HepG2 (cell line): ENCODE measurements at regions not wholly inside any gene's neighbourhood (a gene's known extent, or its start where the extent isn't known, plus 50 kb on each side); places are given as distances from the start of the nearest gene placed in this dataset.

ENCODE experiments used
- ATAC-seq: fragments of 200-7000 bp; cut with Tn5 transposase; 3 replicates; pipeline ENCODE4 v1.9.1; 2020; ENCODE audit warnings: mild to moderate bottlenecking, moderate library complexity
- BruUV-seq: library from RNA; stranded (reverse); fragments of 400-500 nt; replicated peaks from 2 replicates; lab custom pipeline; 2021; lab: Mats Ljungman, UMichigan
- CTCF ChIA-PET: fragments of 300-600 bp; formaldehyde crosslinking; extraction: SDS; loops from one replicate; lab custom pipeline; 2021; ENCODE audit warnings: low total read pairs, inconsistent platforms, low intra/inter-chr PET ratio; lab: Yijun Ruan, JAX
- POLR2A ChIA-PET: fragments of 350-600 bp; sonication (Branson Sonifier 250); formaldehyde crosslinking; loops from one replicate; lab custom pipeline; 2020; ENCODE audit warnings: antibody characterized with exemption, inconsistent platforms; lab: Yijun Ruan, JAX
- DNase-seq: peaks from one replicate; pipeline ENCODE4 v3.0.0-alpha.2; 2015; ENCODE audit warnings: low spot score
- FAIRE-seq: peaks from 3 replicates; lab custom pipeline; 2011; peaks lifted over from hg19 to GRCh38; lab: Jason Lieb, UNC
- H2AFZ ChIP-seq: one replicate; pipeline ENCODE4 v1.6.1; 2011; ENCODE audit warnings: low read length, inconsistent platforms
- H3K27ac ChIP-seq: fragments of 300-600 bp; 3 replicates; pipeline ENCODE4 v1.8.0; 2011; ENCODE audit warnings: mixed run types, mild to moderate bottlenecking, mixed read lengths, low read length, inconsistent platforms; ENCODE audit not compliant: insufficient read depth; ENCODE audit errors: extremely low read length
- H3K27me3 ChIP-seq, 2 experiments: fragments of 200-600 bp in 1 of 2; 2 replicates in 1 of 2; 3 replicates in 1 of 2; pipeline versions ENCODE4 v1.6.0 to v1.8.0; 2011; ENCODE audit warnings: low read length in 2 of 2, mild to moderate bottlenecking in 2 of 2, moderate library complexity in 2 of 2, inconsistent platforms in 1 of 2; ENCODE audit not compliant: insufficient read depth in 2 of 2, control insufficient read depth in 1 of 2
- H3K36me3 ChIP-seq, 2 experiments: fragments of 200-600 bp in 1 of 2; replicated peaks in 1 of 2; 2 replicates in 1 of 2; 3 replicates in 1 of 2; pipeline versions ENCODE4 v1.5.1 to v1.8.0; 2011; ENCODE audit warnings: low read length in 2 of 2, inconsistent platforms in 1 of 2; ENCODE audit not compliant: insufficient read depth in 2 of 2, control insufficient read depth in 1 of 2
- H3K4me1 ChIP-seq: 2 replicates; pipeline ENCODE4 v1.5.1; 2012; ENCODE audit warnings: low read length, inconsistent platforms; ENCODE audit not compliant: insufficient read depth
- H3K4me2 ChIP-seq: 2 replicates; pipeline ENCODE4 v1.6.0; 2011; ENCODE audit warnings: low read depth, low read length, inconsistent platforms
- H3K4me3 ChIP-seq, 3 experiments: fragments of 200-600 bp in 1 of 3; sonication (generic), shearing (Covaris generic) in 1 of 3; replicated peaks in 1 of 3; 2 replicates each; pipeline ENCODE4 v1.5.1; 2011 to 2016; ENCODE audit warnings: low read length in 3 of 3, inconsistent platforms in 2 of 3, low read depth in 2 of 3, mild to moderate bottlenecking in 2 of 3, control low read depth in 1 of 3, mixed read lengths in 1 of 3; ENCODE audit not compliant: insufficient read depth in 1 of 3
- H3K79me2 ChIP-seq: one replicate; pipeline ENCODE4 v1.6.1; 2011; ENCODE audit warnings: low read length, inconsistent platforms; ENCODE audit not compliant: insufficient read depth
- H3K9ac ChIP-seq: 2 replicates; pipeline ENCODE4 v1.6.0; 2011; ENCODE audit warnings: mild to moderate bottlenecking, low read depth, low read length, inconsistent platforms; ENCODE audit not compliant: insufficient read depth
- H3K9me3 ChIP-seq: 2 replicates; pipeline ENCODE4 v1.5.1; 2012; ENCODE audit warnings: mild to moderate bottlenecking, low read length
- H4K20me1 ChIP-seq: 2 replicates; pipeline ENCODE4 v1.6.0; 2011; ENCODE audit warnings: inconsistent platforms, mild to moderate bottlenecking, low read length, moderate library complexity; ENCODE audit not compliant: insufficient read depth
- ARID2 ChIP-seq: sonication (generic); formaldehyde crosslinking; IDR thresholded peaks from 2 replicates; pipeline ENCODE4 v1.8.1; 2022; ENCODE audit warnings: mild to moderate bottlenecking, missing genetic modification reagents, borderline replicate concordance
- ASH2L ChIP-seq: fragments of 300-600, 200-600 bp; sonication (generic); IDR thresholded peaks from 2 replicates; pipeline ENCODE4 v1.7.0; 2017; ENCODE audit warnings: low read depth, mild to moderate bottlenecking, moderate library complexity, mixed read lengths, low read length; ENCODE audit not compliant: insufficient read length
- CEBPG ChIP-seq: IDR thresholded peaks from 2 replicates; pipeline ENCODE4 v1.6.1; 2016
- HOMEZ ChIP-seq: IDR thresholded peaks from 2 replicates; pipeline ENCODE4 v1.6.1; 2016; ENCODE audit warnings: low read depth
- KLF9 ChIP-seq: IDR thresholded peaks from 2 replicates; pipeline ENCODE4 v1.6.1; 2016; ENCODE audit warnings: low read depth
- MEIS1 ChIP-seq: sonication (generic); formaldehyde crosslinking; IDR thresholded peaks from 2 replicates; pipeline ENCODE4 v1.9.0; 2021; ENCODE audit warnings: mild to moderate bottlenecking, missing genetic modification reagents, moderate library complexity, borderline replicate concordance
- ZNF124 ChIP-seq: sonication (generic); formaldehyde crosslinking; IDR thresholded peaks from 2 replicates; pipeline ENCODE4 v1.4.0; 2020; ENCODE audit warnings: missing genetic modification reagents
- ZNF446 ChIP-seq: sonication (generic); formaldehyde crosslinking; IDR thresholded peaks from 2 replicates; pipeline ENCODE4 v1.5.0; 2020; ENCODE audit warnings: mild to moderate bottlenecking, missing genetic modification reagents
- ZNF724P ChIP-seq: sonication (generic); formaldehyde crosslinking; IDR thresholded peaks from 2 replicates; pipeline ENCODE4 v1.8.0; 2022; ENCODE audit warnings: missing genetic modification reagents, borderline replicate concordance
- WGBS: methylation state at CpG from one replicate; pipeline ENCODE4 v1.1.6; 2017; ENCODE audit warnings: low lambda C conversion rate; 5-methylcytosine and 5-hydroxymethylcytosine counted together
- in situ Hi-C: cut with HindIII; loops from 2 replicates; pipeline ENCODE4 v1.10.0; 2017; ENCODE audit warnings: low pct_unique_long_range_greater_than_20kb; ENCODE audit not compliant: extremely low pct_ligation_motif_present
- intact Hi-C: fragments of 100-400 bp; cut with micrococcal nuclease; formaldehyde crosslinking; loops from one replicate; pipeline ENCODE4 v1.10.0; 2022; ENCODE audit not compliant: unreplicated experiment
- TF ChIP-seq, protein P1 (sequence below): sonication (generic); formaldehyde crosslinking; IDR thresholded peaks from 2 replicates; pipeline ENCODE4 v1.4.0; 2020; ENCODE audit warnings: missing genetic modification reagents

- intact Hi-C loops = no loop called here
- H3K9ac ChIP-seq = no peak overlapping the region
- no peak for FAIRE-seq
- TF ChIP-seq CEBPG (CRISPR knock-in tag) (no peak), ZNF724P (CRISPR knock-in tag) (no peak), MEIS1 (CRISPR knock-in tag) (no peak), ZNF446 (no peak), ARID2 (CRISPR knock-in tag) (no peak), ASH2L (no peak)
- no peak overlapping the region for H3K27ac ChIP-seq
- 0% methylated on average over 2 of the region's 2 CpGs for WGBS
- no TSS peak for BruUV-seq
- H3K36me3 ChIP-seq = no peaks in the 10 kb centered on the region
- H3K4me2 ChIP-seq = no peak overlapping the region
- no peaks in the 10 kb centered on the region for H3K4me1 ChIP-seq
- H2AFZ ChIP-seq = no peak overlapping the region
- ChIA-PET POLR2A (no interaction called here), CTCF (no interaction called here)
- H3K9me3 ChIP-seq = no peaks in the 10 kb centered on the region; the same call in 1 of the 2 replicates
- H4K20me1 ChIP-seq = no peaks in the 10 kb centered on the region
- in situ Hi-C loops = no loop called here
- no peak for ATAC-seq
- H3K27me3 ChIP-seq = no peaks in the 10 kb centered on the region
- no peak overlapping the region for H3K4me3 ChIP-seq
- DNase-seq = no peak
- no peaks in the 10 kb centered on the region for H3K79me2 ChIP-seq
Observed at GRCh38 chrX:122641136-122641535, 542.9 kb upstream of the GRIA3 start.

GRCh38 chrX:122641826-122642225 lies 542.3 kb upstream of the GRIA3 start:
- TF ChIP-seq, protein P1, sequence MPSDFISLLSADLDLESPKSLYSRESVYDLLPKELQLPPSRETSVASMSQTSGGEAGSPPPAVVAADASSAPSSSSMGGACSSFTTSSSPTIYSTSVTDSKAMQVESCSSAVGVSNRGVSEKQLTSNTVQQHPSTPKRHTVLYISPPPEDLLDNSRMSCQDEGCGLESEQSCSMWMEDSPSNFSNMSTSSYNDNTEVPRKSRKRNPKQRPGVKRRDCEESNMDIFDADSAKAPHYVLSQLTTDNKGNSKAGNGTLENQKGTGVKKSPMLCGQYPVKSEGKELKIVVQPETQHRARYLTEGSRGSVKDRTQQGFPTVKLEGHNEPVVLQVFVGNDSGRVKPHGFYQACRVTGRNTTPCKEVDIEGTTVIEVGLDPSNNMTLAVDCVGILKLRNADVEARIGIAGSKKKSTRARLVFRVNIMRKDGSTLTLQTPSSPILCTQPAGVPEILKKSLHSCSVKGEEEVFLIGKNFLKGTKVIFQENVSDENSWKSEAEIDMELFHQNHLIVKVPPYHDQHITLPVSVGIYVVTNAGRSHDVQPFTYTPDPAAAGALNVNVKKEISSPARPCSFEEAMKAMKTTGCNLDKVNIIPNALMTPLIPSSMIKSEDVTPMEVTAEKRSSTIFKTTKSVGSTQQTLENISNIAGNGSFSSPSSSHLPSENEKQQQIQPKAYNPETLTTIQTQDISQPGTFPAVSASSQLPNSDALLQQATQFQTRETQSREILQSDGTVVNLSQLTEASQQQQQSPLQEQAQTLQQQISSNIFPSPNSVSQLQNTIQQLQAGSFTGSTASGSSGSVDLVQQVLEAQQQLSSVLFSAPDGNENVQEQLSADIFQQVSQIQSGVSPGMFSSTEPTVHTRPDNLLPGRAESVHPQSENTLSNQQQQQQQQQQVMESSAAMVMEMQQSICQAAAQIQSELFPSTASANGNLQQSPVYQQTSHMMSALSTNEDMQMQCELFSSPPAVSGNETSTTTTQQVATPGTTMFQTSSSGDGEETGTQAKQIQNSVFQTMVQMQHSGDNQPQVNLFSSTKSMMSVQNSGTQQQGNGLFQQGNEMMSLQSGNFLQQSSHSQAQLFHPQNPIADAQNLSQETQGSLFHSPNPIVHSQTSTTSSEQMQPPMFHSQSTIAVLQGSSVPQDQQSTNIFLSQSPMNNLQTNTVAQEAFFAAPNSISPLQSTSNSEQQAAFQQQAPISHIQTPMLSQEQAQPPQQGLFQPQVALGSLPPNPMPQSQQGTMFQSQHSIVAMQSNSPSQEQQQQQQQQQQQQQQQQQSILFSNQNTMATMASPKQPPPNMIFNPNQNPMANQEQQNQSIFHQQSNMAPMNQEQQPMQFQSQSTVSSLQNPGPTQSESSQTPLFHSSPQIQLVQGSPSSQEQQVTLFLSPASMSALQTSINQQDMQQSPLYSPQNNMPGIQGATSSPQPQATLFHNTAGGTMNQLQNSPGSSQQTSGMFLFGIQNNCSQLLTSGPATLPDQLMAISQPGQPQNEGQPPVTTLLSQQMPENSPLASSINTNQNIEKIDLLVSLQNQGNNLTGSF (CRISPR knock-in tag) = no peak
- no peak for TF ChIP-seq ZNF124 (CRISPR knock-in tag)
- TF ChIP-seq HOMEZ = no peak
- no peak for TF ChIP-seq KLF9
- TF ChIP-seq, all 625 proteins: peak for 0
- in situ Hi-C loops (no loop called here), intact Hi-C loops (no loop called here)
- Histone ChIP-seq H3K27me3 (no peaks in the 10 kb centered on the region), H3K36me3 (no peaks in the 10 kb centered on the region), H3K27ac (no peak overlapping the region), H3K4me3 (no peak overlapping the region), H3K79me2 (no peaks in the 10 kb centered on the region), H3K4me2 (no peak overlapping the region), H3K4me1 (no peaks in the 10 kb centered on the region), H4K20me1 (no peaks in the 10 kb centered on the region), H2AFZ (no peak overlapping the region), H3K9me3 (no peaks in the 10 kb centered on the region; the same call in 1 of the 2 replicates), H3K9ac (no peak overlapping the region)
- DNase-seq (no peak), ATAC-seq (no peak), FAIRE-seq (no peak)
- CTCF ChIA-PET = no interaction called here
- POLR2A ChIA-PET = no interaction called here
- WGBS = 0% methylated on average over 4 of the region's 4 CpGs
- no TSS peak for BruUV-seq
